ENCODE measurements at regions not wholly inside any gene's neighbourhood (a gene's known extent, or its start where the extent isn't known, plus 50 kb on each side); places are given as distances from the start of the nearest gene placed in this dataset.

DNA sequence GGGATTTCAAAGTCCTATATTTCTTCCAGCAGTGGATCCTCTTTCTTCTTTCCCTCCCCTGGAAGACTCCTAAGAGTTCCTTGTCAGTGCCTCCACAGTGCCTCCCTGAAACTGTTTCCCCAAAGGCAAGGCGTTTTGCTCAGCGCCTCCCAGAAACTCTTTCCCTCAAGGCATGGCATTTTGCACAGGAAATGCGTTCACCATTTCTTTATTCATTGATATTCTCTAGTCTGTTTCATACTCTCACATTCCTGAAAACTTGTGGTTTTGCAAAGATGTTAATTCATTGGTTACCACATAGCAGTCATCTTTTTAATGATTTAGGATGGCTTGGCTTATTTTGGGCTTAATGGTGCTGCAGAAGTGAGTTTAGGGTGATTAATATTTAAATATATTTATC, 177.3 kb upstream of the SLC10A2 start:
- TF ChIP-seq, protein P1, sequence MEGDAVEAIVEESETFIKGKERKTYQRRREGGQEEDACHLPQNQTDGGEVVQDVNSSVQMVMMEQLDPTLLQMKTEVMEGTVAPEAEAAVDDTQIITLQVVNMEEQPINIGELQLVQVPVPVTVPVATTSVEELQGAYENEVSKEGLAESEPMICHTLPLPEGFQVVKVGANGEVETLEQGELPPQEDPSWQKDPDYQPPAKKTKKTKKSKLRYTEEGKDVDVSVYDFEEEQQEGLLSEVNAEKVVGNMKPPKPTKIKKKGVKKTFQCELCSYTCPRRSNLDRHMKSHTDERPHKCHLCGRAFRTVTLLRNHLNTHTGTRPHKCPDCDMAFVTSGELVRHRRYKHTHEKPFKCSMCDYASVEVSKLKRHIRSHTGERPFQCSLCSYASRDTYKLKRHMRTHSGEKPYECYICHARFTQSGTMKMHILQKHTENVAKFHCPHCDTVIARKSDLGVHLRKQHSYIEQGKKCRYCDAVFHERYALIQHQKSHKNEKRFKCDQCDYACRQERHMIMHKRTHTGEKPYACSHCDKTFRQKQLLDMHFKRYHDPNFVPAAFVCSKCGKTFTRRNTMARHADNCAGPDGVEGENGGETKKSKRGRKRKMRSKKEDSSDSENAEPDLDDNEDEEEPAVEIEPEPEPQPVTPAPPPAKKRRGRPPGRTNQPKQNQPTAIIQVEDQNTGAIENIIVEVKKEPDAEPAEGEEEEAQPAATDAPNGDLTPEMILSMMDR (IDR thresholded peaks at IDR 0.05; ENCODE audit: borderline replicate concordance, control extremely low read depth, extremely low read depth, insufficient read depth, missing control alignments) = no peak
- DNase-seq (ENCODE audit: low spot score) = no peak
- in situ Hi-C loops (cut with MboI; ENCODE audit: low sequenced_read_pairs, unreplicated experiment) = no loop called here

DNA sequence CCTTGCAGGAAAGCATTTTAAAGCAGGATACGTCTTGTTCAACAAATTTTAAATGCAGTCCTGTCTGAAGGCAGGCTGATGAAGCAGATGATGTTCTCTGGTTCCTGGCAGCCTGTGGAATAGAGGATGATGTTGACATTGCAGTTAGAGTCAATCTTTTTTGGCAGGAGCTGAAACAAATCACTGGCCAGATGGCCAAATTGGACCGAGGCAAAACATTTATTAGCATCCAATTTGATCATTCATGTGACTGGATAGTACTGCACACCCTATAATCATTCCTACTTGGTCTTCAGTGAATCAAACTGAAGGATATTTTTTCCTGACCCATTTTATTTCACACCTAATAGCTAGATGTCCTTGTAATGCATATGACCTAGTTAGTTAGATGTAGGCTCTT, 172.2 kb upstream of the SLC10A2 start:
- TF ChIP-seq, protein P1 (IDR thresholded peaks at IDR 0.05; ENCODE audit: borderline replicate concordance, control extremely low read depth, extremely low read depth, insufficient read depth, missing control alignments) = no peak
- DNase-seq (ENCODE audit: low spot score) = no peak
- in situ Hi-C loops (cut with MboI; ENCODE audit: low sequenced_read_pairs, unreplicated experiment) = no loop called here

DNA sequence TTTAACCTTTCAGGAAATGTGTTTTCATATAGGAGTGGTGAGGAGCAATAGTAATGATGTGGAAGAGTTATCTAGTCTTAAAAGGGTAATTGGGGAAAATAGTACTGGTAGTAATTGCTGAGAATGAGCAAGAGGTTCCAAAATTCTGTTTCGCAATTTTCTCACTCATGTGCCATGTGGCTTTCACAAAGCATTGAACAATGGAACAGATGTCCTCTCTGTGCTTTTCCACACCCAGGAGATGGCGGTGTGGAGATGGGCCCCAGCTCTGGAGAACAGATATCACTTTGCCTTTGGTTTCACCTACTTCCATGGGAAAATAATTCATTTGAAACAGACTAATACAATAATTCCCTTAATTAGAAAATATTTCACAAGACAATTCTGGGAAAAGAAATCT, 170.0 kb upstream of the SLC10A2 start:
- in situ Hi-C loops (cut with MboI; ENCODE audit: low sequenced_read_pairs, unreplicated experiment) = no loop called here
- TF ChIP-seq, protein P1 (IDR thresholded peaks at IDR 0.05; ENCODE audit: borderline replicate concordance, control extremely low read depth, extremely low read depth, insufficient read depth, missing control alignments) = no peak
- no peak for DNase-seq (ENCODE audit: low spot score)

DNA sequence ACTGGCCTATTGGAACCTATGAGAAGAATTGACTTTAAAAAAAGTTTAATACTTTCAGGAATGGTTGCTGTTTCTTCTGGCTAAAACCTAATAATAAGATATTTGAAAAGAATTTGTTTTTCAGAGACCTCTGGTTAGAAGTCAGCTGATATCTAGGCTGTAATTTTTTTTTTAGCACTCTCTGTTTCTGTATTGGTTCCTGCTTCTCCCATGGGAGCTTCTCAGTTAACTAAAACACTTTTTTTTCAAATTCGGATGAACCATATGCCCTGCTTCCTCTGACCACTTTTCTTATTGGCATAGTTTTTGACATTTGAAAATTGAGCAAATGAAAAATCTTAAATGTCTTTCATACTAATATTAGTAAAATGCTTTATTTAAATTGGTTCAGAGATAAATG, 163.5 kb upstream of the SLC10A2 start:
- TF ChIP-seq, protein P1 (IDR thresholded peaks at IDR 0.05; ENCODE audit: borderline replicate concordance, control extremely low read depth, extremely low read depth, insufficient read depth, missing control alignments) = no peak
- in situ Hi-C loops (cut with MboI; ENCODE audit: low sequenced_read_pairs, unreplicated experiment) = no loop called here
- no peak for DNase-seq (ENCODE audit: low spot score)

DNA sequence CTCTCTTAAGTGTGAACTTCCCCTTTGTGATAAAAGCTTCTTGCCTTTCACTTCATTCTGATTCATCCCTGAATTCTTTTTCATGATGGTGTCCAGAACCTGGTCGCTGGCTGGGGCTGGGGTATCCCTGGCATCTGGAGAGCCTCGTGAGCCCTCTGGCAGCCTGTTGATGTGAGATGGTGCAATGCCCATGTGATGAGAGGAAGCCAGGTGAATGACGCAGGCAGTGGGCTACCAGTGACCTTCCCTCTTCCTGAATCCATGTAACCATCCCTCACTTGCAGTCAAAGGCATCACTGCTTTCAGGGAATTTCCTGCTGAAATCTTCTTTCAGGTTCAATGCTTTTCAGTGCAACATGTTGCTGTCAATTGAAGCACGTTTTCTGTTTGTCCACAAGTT, 158.6 kb upstream of the SLC10A2 start:
- TF ChIP-seq, protein P1 (IDR thresholded peaks at IDR 0.05; ENCODE audit: borderline replicate concordance, control extremely low read depth, extremely low read depth, insufficient read depth, missing control alignments) = no peak
- no peak for DNase-seq (ENCODE audit: low spot score)
- in situ Hi-C loops (cut with MboI; ENCODE audit: low sequenced_read_pairs, unreplicated experiment) = no loop called here

DNA sequence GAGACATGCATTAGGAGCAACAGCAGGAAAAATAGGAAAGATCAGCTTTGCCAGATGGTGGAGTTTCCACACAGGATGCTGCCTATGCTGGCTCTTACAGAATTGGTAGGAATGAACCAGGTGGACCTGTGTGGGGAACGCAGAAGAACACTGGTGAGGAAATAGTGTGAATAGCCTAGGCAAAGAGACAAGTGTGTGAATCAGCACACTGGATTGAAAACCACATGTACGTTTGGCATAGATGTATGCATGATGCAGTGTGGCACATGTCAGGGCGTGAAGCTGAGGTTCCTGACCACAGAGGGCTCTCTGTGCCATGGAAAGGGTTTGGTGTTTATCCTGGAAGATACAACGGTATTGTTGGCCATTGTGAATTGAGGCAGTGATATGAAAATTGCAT, 156.5 kb upstream of the SLC10A2 start:
- DNase-seq (ENCODE audit: low spot score) = no peak
- TF ChIP-seq, protein P1 (IDR thresholded peaks at IDR 0.05; ENCODE audit: borderline replicate concordance, control extremely low read depth, extremely low read depth, insufficient read depth, missing control alignments) = no peak
- in situ Hi-C loops (cut with MboI; ENCODE audit: low sequenced_read_pairs, unreplicated experiment) = no loop called here

DNA sequence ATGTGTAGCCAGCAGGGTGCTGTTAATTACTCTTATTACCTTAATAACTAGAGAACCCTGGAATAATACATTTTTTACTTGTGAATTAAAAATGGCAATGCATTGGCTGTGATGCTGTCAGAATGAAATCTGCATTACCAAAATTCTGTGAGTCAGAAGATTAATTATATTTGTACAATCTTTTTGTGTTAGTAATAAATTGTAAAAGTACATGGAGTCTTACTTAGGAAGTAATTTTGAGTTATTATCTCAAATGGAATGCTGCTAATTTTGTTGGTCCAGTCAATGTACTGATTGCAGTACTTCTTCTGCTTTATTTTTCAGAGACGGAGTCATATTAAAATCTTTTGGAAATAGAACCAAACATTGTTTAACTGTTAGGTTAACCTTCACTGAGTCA, 152.0 kb upstream of the SLC10A2 start:
- in situ Hi-C loops (cut with MboI; ENCODE audit: low sequenced_read_pairs, unreplicated experiment) = no loop called here
- DNase-seq (ENCODE audit: low spot score) = no peak
- TF ChIP-seq, protein P1 (IDR thresholded peaks at IDR 0.05; ENCODE audit: borderline replicate concordance, control extremely low read depth, extremely low read depth, insufficient read depth, missing control alignments) = no peak

Measured in GM13976 (cell line).